Skeletal muscle cell (primary cell): ENCODE measurements at regions not wholly inside any gene's neighbourhood (a gene's known extent, or its start where the extent isn't known, plus 50 kb on each side); places are given as distances from the start of the nearest gene placed in this dataset.
A peak's percentile ranks its signal among the peaks of the same experiment; 100 is the strongest.
"Not testable (repeated sequence)": the region's sequence is repeated elsewhere in the genome, so short reads cannot be mapped to it uniquely, and the experiment has no call there.

Experiments used
- DNase-seq: peaks from one replicate; pipeline ENCODE4 v3.0.0-alpha.2; 2010; ENCODE audit warnings: low read depth
- H3K4me3 ChIP-seq: 2 replicates; pipeline ENCODE4 v1.5.1; 2011; ENCODE audit warnings: low read depth, mild to moderate bottlenecking, control low read depth, low read length, moderate library complexity

DNA sequence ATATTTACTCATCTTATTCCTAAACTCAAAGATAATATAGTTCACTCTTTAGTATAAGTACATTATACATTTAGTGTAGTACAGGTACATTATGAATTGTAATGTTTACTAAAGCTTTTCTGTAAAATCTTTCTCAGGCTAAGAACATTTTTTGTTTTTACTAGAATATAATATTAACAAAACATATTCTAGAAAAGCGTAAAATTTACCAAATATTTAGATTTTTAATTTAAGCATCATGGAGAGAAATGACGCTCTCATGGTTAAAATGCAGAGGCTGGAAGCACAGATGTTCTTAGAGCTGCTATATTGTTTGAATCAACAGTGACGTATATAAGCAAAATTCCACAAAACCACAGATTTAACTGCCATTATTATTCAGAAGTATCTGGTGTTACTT, 54.7 kb upstream of the NBPF15 start:
- not testable (repeated sequence) for H3K4me3 ChIP-seq, DNase-seq

DNA sequence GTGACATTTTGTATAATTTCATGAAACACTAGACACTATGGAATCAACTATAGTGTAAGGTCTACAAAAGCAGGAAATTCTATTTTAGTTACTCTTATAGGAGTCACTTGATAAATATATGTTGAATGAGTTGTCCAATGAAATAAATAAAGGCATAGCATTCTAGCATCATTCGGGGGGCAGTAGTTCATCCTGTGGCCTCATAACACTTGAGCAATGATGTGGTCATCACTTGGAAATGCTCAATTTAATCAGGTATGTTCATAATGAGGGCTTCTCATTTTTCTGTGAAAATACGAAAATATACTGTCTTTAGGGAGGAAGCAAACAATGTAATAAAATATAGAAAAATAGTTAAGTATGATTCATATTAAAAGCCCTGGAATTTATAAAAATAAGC, 55.4 kb upstream of the NBPF15 start:
- DNase-seq, H3K4me3 ChIP-seq: not testable (repeated sequence)

GRCh38 chr1:144518439-144518838, 57.0 kb upstream of the NBPF15 start:
- not testable (repeated sequence) for DNase-seq, H3K4me3 ChIP-seq

GRCh38 chr1:144519528-144520189, 58.2 kb upstream of the NBPF15 start:
- H3K4me3 ChIP-seq, DNase-seq: not testable (repeated sequence)

DNA sequence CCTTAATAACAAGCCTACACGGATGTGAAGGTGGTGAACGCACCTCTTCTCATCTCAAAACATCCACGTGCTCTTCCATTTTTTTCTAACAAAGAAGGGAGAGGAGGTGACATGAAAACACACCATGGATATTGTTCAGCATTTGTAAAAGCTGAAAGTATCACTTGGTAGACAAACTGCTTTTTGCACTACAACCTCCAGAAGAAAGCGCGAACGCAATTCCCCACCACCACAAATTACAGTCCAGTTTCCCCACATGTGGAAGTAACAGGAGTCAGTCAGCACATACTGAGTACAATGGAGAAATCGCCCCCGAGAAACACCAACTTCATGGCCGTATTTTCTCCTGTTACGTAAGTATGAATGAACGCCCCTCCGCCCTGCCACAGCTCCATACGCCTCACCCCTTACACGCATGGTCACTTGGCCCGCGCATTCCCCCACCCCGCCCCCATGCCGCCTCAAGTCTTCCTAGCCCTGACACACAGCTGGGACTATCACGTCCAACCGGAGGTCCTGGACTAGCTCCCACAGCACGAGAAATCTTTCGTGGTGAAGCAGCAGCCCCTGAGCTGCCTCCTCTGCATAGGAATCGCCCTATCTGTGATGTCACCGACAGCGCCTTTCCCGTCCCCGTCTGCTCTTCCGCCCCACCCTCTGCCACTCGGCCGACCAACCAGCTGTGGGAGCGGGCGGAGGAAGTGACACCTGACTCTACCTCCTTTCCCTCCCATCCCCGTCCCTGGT, 62.4 kb upstream of the NBPF15 start:
- DNase-seq: peak; percentile 35
- peak overlapping the region; percentile 25 for H3K4me3 ChIP-seq

GRCh38 chr1:144532156-144532607, 60.5 kb upstream of the PPIAL4F start:
- not testable (repeated sequence) for H3K4me3 ChIP-seq, DNase-seq

GRCh38 chr1:144533480-144533879, 59.2 kb upstream of the PPIAL4F start:
- not testable (repeated sequence) for DNase-seq, H3K4me3 ChIP-seq

GRCh38 chr1:144534286-144534685, 58.4 kb upstream of the PPIAL4F start:
- not testable (repeated sequence) for H3K4me3 ChIP-seq, DNase-seq

- not testable (repeated sequence) for H3K4me3 ChIP-seq, DNase-seq
Measured at GRCh38 chr1:144536677-144537076, 56.0 kb upstream of the PPIAL4F start.

- not testable (repeated sequence) for DNase-seq, H3K4me3 ChIP-seq
Measured at GRCh38 chr1:144537234-144537633, 55.5 kb upstream of the PPIAL4F start.

- DNase-seq, H3K4me3 ChIP-seq: not testable (repeated sequence)
Measured at GRCh38 chr1:144538736-144539135, 54.0 kb upstream of the PPIAL4F start.

DNA sequence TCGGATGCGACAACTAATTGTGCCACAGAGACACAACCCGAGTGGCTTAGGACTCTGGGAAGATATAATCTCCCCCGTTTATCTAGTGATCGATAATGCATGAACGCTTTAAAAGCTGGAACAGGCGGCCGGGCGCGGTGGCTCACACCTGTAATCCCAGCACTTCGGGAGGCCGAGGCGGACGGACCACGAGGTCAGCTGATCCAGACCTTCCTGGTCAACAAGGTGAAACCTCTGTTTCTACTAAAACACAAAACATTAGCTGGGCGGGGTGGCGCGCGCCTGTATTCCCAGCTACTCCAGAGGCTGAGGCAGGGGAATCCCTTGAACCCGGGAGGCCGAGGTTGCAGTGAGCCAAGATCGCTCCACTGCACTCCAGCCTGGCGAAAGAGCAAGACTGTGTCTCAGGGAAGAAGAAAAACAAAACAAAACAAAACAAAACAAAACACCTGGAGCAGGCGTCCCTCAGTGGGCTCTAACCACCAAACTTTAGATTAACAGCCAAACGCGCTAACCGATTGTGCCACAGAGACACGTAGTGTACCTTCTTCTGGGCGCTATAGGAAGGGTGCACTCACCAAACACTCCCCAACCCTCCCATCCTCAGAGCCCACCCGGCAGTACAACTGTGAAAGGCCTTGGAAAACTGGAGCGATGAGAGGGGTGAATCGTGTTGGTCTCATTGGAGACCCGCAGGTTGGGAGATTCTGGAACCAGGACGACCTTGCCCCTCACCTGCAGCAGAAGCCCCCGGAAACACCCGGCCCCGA, 53.3 kb upstream of the PPIAL4F start:
- not testable (repeated sequence) for DNase-seq, H3K4me3 ChIP-seq
